Body of pancreas (tissue), 4 donors: ENCODE measurements at regions not wholly inside any gene's neighbourhood (a gene's known extent, or its start where the extent isn't known, plus 50 kb on each side); places are given as distances from the start of the nearest gene placed in this dataset.

Experiments
- ATAC-seq: fragments of 150-250 bp; one replicate; pipeline ENCODE4 v1.9.1; 2016
- DNase-seq, 4 donors: peaks; one replicate each; pipeline ENCODE4 v3.0.0-alpha.2; 2019
- H3K27ac ChIP-seq, 4 donors: fragments of 200-600 bp; sonication (generic); 1 replicate in 3 of 4; 2 replicates in 1 of 4; pipeline versions ENCODE4 v1.5.1 to v1.6.1; 2016 to 2019; ENCODE audit warnings: mild to moderate bottlenecking in 1 of 4, mixed read lengths in 1 of 4, moderate library complexity in 1 of 4
- H3K27me3 ChIP-seq, 2 donors: fragments of 200-600 bp; sonication (generic); one replicate each; pipeline ENCODE4 v1.6.0; 2016; ENCODE audit warnings: mild to moderate bottlenecking in 1 of 2
- H3K36me3 ChIP-seq, 2 donors: fragments of 200-600 bp; sonication (generic); replicated peaks in 1 of 2; 2 replicates each; pipeline ENCODE4 v1.5.1; 2016; ENCODE audit warnings: low read depth in 2 of 2; ENCODE audit not compliant: insufficient read depth in 1 of 2
- H3K4me1 ChIP-seq: fragments of 200-600 bp; sonication (generic); one replicate; pipeline ENCODE4 v1.6.0; 2016
- H3K4me3 ChIP-seq, 2 donors: fragments of 200-600 bp; sonication (generic); 1 replicate in 1 of 2; 2 replicates in 1 of 2; pipeline ENCODE4 v1.5.1; 2016 to 2019
- H3K9me3 ChIP-seq, 3 donors: fragments of 200-600 bp; sonication (generic); 1 replicate in 2 of 3; 2 replicates in 1 of 3; pipeline ENCODE4 v1.5.1; 2016
- POLR2A ChIP-seq, 3 donors: fragments of 450-650 bp; IDR thresholded peaks; one replicate each; pipeline ENCODE4 v1.6.1; 2016; ENCODE audit warnings: antibody characterized with exemption in 3 of 3, mild to moderate bottlenecking in 2 of 3
- WGBS, 2 donors: methylation state at CpG; one replicate each; pipeline ENCODE4 v1.1.5; 2017; 5-methylcytosine and 5-hydroxymethylcytosine counted together
- intact Hi-C: fragments of 100-400 bp; cut with DNase I; formaldehyde crosslinking; loops from one replicate; pipeline ENCODE4 v1.15.1; 2023
- TF ChIP-seq, protein P1 (sequence below), 7 experiments: fragments of 450-650 bp in 4 of 7; fragments of 200-600 bp in 3 of 7; sonication (generic) in 3 of 7; IDR thresholded peaks; one replicate each; pipeline ENCODE4 v1.5.1; 2016 to 2019; ENCODE audit warnings: antibody characterized with exemption in 7 of 7

DNA sequence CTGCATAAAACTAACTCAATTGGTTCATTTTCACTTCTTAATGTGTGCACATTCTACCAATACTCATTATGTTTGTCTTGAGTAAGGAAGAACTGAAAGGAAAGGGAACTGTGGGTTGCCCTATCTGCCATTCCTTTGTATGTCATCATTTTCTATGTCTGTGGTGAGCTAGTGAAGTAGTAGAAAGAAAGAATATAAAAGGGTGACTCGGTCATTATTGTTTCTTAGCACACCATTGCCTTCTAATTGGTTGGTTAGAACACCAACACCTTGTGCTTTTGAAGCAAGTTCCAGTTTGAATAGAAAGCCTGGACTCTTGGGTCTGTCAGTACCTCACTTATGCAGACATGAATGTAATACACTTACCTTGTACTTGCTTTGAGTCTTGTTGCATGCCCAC is 64.3 kb upstream of the MDFIC start:
- H3K36me3 ChIP-seq = no peaks in the 10 kb centered on the region
- peaks cover 6% of the 10 kb centered on the region for H3K4me1 ChIP-seq
- WGBS, 2 donors = 41 to 61% methylated on average over 1 of the region's 1 CpG
- intact Hi-C loops = no loop called here
- no peak overlapping the region for H3K4me3 ChIP-seq
- TF ChIP-seq, protein P1, sequence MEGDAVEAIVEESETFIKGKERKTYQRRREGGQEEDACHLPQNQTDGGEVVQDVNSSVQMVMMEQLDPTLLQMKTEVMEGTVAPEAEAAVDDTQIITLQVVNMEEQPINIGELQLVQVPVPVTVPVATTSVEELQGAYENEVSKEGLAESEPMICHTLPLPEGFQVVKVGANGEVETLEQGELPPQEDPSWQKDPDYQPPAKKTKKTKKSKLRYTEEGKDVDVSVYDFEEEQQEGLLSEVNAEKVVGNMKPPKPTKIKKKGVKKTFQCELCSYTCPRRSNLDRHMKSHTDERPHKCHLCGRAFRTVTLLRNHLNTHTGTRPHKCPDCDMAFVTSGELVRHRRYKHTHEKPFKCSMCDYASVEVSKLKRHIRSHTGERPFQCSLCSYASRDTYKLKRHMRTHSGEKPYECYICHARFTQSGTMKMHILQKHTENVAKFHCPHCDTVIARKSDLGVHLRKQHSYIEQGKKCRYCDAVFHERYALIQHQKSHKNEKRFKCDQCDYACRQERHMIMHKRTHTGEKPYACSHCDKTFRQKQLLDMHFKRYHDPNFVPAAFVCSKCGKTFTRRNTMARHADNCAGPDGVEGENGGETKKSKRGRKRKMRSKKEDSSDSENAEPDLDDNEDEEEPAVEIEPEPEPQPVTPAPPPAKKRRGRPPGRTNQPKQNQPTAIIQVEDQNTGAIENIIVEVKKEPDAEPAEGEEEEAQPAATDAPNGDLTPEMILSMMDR (IDR thresholded peaks at IDR 0.05) = no peak
- TF ChIP-seq POLR2A (IDR thresholded peaks at IDR 0.05) = no peak
- H3K27ac ChIP-seq = no peak overlapping the region
- no peaks in the 10 kb centered on the region for H3K27me3 ChIP-seq
- ATAC-seq (no peak), DNase-seq (no peak)
- no peaks in the 10 kb centered on the region for H3K9me3 ChIP-seq

DNA sequence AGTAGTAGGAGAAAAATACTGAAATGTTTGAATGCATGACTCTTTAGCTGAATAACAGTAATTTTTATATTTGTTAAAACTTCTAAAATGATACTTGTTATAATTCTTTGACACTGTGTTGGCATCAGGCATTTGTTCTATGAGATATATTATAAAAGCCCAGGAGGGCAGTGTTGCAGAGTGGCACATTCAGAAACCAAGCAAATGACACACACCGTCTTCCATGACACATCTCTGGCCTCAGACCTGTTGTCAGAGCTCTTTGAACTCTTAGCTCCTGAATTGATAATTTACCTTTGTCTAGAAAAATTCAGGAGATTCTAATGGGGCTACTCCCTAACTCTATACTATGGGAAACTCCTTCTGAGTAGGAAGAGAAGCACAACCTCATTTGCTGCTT is 62.4 kb upstream of the MDFIC start:
- TF ChIP-seq POLR2A (IDR thresholded peaks at IDR 0.05) = no peak
- TF ChIP-seq, protein P1 (IDR thresholded peaks at IDR 0.05) = no peak
- Histone ChIP-seq H3K36me3 (no peaks in the 10 kb centered on the region), H3K27me3 (no peaks in the 10 kb centered on the region), H3K4me3 (no peak overlapping the region), H3K4me1 (peaks cover 6% of the 10 kb centered on the region), H3K27ac (no peak overlapping the region), H3K9me3 (no peaks in the 10 kb centered on the region)
- intact Hi-C loops = no loop called here
- DNase-seq (no peak), ATAC-seq (no peak)
- WGBS, 2 donors = 79 to 87% methylated on average over 1 of the region's 1 CpG

DNA sequence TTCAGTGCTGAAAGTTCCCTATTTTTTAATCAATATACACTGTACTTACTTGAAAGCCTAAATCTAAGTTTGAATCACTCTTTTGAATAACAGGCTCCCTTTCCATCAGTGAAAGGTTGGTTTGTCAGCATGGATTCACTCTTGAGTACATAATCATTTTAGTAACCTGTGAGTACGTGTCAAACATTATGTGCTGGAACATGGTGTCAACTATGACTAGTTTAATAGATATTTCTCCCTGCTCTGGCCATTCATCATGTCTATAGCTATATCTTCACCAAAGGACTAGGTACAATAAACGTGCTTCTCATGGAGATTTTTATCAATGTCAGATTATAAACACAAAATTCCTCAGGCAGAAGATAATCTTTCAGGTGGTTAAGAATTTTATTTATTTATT is 61.7 kb upstream of the MDFIC start:
- H3K4me3 ChIP-seq = no peak overlapping the region
- H3K27ac ChIP-seq = no peak overlapping the region
- 57 to 58% methylated on average over 2 of the region's 2 CpGs for WGBS, 2 donors
- H3K36me3 ChIP-seq = no peaks in the 10 kb centered on the region
- intact Hi-C loops = no loop called here
- peaks cover 6% of the 10 kb centered on the region for H3K4me1 ChIP-seq
- no peaks in the 10 kb centered on the region for H3K9me3 ChIP-seq
- TF ChIP-seq POLR2A (IDR thresholded peaks at IDR 0.05) = no peak
- TF ChIP-seq, protein P1 (IDR thresholded peaks at IDR 0.05) = no peak
- H3K27me3 ChIP-seq = no peaks in the 10 kb centered on the region
- no peak for DNase-seq
- no peak for ATAC-seq

DNA sequence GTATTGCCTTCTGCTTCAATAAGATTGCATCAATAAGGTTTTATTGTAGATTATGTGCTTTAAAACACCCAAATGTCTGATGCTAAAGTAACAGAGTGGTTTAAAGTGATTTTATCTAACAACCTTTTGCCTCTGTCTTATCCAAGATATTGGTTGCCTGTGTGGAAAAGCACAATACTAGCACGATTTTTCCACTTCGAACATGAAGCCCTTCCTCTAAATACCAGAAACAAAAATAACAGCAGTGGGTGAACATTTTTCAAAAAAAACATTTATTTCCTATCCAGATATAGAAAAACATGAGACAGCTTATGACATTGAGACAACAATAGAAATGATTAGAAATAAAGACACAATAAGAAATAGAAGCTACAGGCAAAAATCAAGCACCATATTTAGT is 59.5 kb upstream of the MDFIC start:
- H3K9me3 ChIP-seq = no peaks in the 10 kb centered on the region
- no peak overlapping the region for H3K27ac ChIP-seq
- H3K27me3 ChIP-seq = no peaks in the 10 kb centered on the region
- DNase-seq = no peak
- TF ChIP-seq POLR2A (IDR thresholded peaks at IDR 0.05) = no peak
- TF ChIP-seq, protein P1 (IDR thresholded peaks at IDR 0.05) = no peak
- no peaks in the 10 kb centered on the region for H3K36me3 ChIP-seq
- no peak overlapping the region for H3K4me3 ChIP-seq
- no peaks in the 10 kb centered on the region for H3K4me1 ChIP-seq
- intact Hi-C loops = no loop called here
- ATAC-seq = no peak
- WGBS, 2 donors = 55 to 58% methylated on average over 2 of the region's 2 CpGs

DNA sequence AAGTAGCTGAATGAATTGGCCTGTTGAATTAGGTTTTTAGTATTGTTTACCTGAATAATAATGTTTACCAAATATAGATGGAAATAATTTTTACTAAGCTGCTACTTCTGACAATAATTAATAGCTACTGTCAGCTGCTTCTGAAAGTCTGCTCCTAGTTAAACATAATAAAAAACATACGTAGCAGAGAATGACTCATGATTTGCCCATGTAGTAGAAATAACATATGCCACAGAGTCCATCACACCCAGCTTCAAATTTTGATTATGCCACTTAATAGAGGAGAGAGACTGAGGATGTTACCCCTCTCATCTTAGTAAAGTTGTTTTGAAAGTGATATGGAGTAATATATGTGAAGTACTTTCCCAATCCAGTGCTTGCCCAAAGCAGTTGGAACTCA is 57.6 kb upstream of the MDFIC start:
- no peaks in the 10 kb centered on the region for H3K36me3 ChIP-seq
- 55 to 68% methylated on average over 1 of the region's 1 CpG for WGBS, 2 donors
- intact Hi-C loops = no loop called here
- no peak for DNase-seq
- no peak for ATAC-seq
- no peaks in the 10 kb centered on the region for H3K27me3 ChIP-seq
- no peak overlapping the region for H3K4me3 ChIP-seq
- H3K27ac ChIP-seq = no peak overlapping the region
- H3K9me3 ChIP-seq = no peaks in the 10 kb centered on the region
- no peak for TF ChIP-seq POLR2A (IDR thresholded peaks at IDR 0.05)
- TF ChIP-seq, protein P1 (IDR thresholded peaks at IDR 0.05) = no peak
- H3K4me1 ChIP-seq = no peaks in the 10 kb centered on the region
